ENCODE measurements at regions not wholly inside any gene's neighbourhood (a gene's known extent, or its start where the extent isn't known, plus 50 kb on each side); places are given as distances from the start of the nearest gene placed in this dataset.

DNA sequence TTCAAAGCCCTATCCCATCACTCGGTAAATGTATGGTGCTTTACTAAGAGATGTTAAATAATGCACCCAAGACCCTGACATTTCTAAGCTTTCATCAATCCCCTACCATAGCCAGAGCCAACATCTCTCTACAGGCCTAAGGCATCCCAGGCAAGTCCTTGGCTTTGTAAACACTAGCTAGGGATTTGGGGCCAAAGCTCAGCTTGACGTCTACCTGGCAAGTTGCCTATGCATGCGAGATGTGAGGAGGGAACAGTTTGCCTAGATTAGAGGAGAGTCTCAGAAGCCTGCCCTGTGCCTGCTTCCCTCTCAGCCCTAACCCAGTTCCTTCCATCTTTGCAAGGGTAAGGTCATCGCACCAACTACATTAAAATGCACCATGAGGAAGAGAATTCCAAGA, 221.5 kb upstream of the NCKAP5 start (continued):
- TF ChIP-seq, protein P1, sequence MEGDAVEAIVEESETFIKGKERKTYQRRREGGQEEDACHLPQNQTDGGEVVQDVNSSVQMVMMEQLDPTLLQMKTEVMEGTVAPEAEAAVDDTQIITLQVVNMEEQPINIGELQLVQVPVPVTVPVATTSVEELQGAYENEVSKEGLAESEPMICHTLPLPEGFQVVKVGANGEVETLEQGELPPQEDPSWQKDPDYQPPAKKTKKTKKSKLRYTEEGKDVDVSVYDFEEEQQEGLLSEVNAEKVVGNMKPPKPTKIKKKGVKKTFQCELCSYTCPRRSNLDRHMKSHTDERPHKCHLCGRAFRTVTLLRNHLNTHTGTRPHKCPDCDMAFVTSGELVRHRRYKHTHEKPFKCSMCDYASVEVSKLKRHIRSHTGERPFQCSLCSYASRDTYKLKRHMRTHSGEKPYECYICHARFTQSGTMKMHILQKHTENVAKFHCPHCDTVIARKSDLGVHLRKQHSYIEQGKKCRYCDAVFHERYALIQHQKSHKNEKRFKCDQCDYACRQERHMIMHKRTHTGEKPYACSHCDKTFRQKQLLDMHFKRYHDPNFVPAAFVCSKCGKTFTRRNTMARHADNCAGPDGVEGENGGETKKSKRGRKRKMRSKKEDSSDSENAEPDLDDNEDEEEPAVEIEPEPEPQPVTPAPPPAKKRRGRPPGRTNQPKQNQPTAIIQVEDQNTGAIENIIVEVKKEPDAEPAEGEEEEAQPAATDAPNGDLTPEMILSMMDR (IDR thresholded peaks at IDR 0.05) = no peak

DNA sequence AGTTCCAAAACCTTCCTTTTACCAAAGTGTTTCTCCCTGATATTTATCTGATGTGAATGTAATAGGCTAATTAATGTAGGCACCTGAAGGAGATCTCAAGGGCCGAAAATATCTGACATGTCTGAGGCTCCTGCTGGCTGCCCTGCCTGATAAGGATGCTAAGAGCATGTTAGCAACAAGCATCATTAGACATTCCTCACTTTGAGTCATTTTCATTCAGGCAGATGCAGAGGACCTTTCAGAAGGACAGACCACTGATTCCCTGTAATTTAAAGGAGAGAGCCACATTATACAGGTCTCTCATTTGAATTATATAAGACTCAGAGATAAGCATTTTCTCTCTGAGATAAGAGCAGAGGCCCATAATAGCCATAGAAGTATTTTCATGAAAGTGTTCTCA, 222.4 kb upstream of the NCKAP5 start:
- no peaks in the 10 kb centered on the region for H3K9me2 ChIP-seq
- ChIA-PET POLR2A (no interaction called here), CTCF (interaction anchor here (0.7 to 1.4 kb wide), 3 partner anchors 11 to 1990 kb away, joined by 3 read pairs; no protein-coding TSS in a partner anchor)
- H3K36me3 ChIP-seq (replicated peaks in 1 of 2; ENCODE audit: control insufficient read depth in 1 of 2, insufficient read depth in 2 of 2, low read length in 1 of 2) = no peaks in the 10 kb centered on the region
- H3K9ac ChIP-seq = peak overlapping the region; percentile 59
- DNase-seq = no peak
- H3K27ac ChIP-seq (ENCODE audit: low read depth in 2 of 2, low read length in 1 of 2) = peak overlapping the region in 1 of 2 experiments; percentile 78; a peak in 2 of 4 replicates
- H3K4me2 ChIP-seq = peak overlapping the region; percentile 28
- H3K9me3 ChIP-seq = 0 out of 2 replicates have a peak, but pooled peaks cover 13% of the 10 kb centered on the region
- H4K20me1 ChIP-seq (ENCODE audit: insufficient read depth) = no peaks in the 10 kb centered on the region
- TF ChIP-seq PBX3 (IDR thresholded peaks at IDR 0.05) (no peak), TAF1 (IDR thresholded peaks at IDR 0.05; ENCODE audit: borderline replicate concordance, low read depth, low read length) (no peak), IRF3 (IDR thresholded peaks at IDR 0.05; ENCODE audit: low read depth, low read length) (no peak), FOXJ3 (CRISPR knock-in tag; IDR thresholded peaks at IDR 0.05) (no peak), NRF1 (IDR thresholded peaks at IDR 0.05; ENCODE audit: low read depth, low read length) (no peak), SMC3 (IDR thresholded peaks at IDR 0.05; ENCODE audit: low read depth, low read length) (no peak), ELF1 (IDR thresholded peaks at IDR 0.05) (no peak), EP300 (IDR thresholded peaks at IDR 0.05; ENCODE audit: borderline replicate concordance in 1 of 2, low read depth in 1 of 2, low read length in 1 of 2) (no peak), TEAD4 (IDR thresholded peaks at IDR 0.05; ENCODE audit: borderline replicate concordance, insufficient read depth) (no peak), YY1 (IDR thresholded peaks at IDR 0.05; ENCODE audit: low read depth) (no peak), POLR2AphosphoS5 (IDR thresholded peaks at IDR 0.05; ENCODE audit: low read depth, low read length) (no peak), RAD21 (IDR thresholded peaks at IDR 0.05; ENCODE audit: low read length) (no peak)
- TF ChIP-seq, protein P2, sequence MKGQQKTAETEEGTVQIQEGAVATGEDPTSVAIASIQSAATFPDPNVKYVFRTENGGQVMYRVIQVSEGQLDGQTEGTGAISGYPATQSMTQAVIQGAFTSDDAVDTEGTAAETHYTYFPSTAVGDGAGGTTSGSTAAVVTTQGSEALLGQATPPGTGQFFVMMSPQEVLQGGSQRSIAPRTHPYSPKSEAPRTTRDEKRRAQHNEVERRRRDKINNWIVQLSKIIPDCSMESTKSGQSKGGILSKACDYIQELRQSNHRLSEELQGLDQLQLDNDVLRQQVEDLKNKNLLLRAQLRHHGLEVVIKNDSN (IDR thresholded peaks at IDR 0.05; ENCODE audit: borderline replicate concordance, low read depth) = no peak
- H3K4me3 ChIP-seq (ENCODE audit: low read depth in 2 of 2, low read length in 1 of 2) = no peak overlapping the region
- H3K79me2 ChIP-seq (ENCODE audit: insufficient read depth) = no peaks in the 10 kb centered on the region
- H3F3A ChIP-seq (replicated peaks; ENCODE audit: insufficient read depth) = peaks cover 31% of the 10 kb centered on the region
- H3K27me3 ChIP-seq (ENCODE audit: insufficient read depth) = no peaks in the 10 kb centered on the region
- whole genome bisulfite sequencing (ENCODE audit: low lambda C conversion rate) = 38% methylated on average over 1 of the region's 1 CpG
- H3K4me1 ChIP-seq (ENCODE audit: control insufficient read depth in 1 of 2, insufficient read depth in 2 of 2, low read depth in 1 of 2, low read length in 1 of 2) = peaks cover 0 to 44% of the 10 kb centered on the region in 2 experiments; a peak in 1 of 4 replicates
- H2AFZ ChIP-seq (ENCODE audit: low read depth) = peak overlapping the region; percentile 44; the same call in 1 of the 2 replicates
